ENCODE measurements at regions not wholly inside any gene's neighbourhood (a gene's known extent, or its start where the extent isn't known, plus 50 kb on each side); places are given as distances from the start of the nearest gene placed in this dataset.

DNA sequence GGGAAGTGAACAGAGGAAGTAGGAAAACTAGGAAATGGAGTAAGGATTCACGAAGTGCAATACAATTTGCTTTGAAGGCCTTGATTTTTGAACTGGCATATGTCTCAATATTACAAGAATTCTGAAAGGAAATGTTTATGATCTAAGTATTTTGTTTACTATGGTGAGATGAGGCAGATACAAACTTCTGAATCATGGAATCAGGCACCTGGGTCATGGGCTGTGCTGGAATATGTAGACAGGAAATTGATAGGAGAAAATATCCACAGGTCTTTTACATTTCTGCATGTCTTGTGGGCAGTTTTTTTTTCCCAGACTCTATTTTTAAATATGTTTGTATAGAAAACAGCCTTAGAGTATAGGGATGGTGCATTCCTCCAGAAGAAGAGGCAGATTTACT lies 117.1 kb downstream of the PPP1R3A start:
- TF ChIP-seq SP1 (CRISPR knock-in tag; conservative IDR thresholded peaks at IDR 0.05) (no peak), CREM (CRISPR knock-in tag; IDR thresholded peaks at IDR 0.05) (no peak), FOXP1 (CRISPR knock-in tag; IDR thresholded peaks at IDR 0.05; ENCODE audit: borderline replicate concordance) (no peak), CREB1 (CRISPR knock-in tag; IDR thresholded peaks at IDR 0.05) (no peak)
- TF ChIP-seq, protein P1, sequence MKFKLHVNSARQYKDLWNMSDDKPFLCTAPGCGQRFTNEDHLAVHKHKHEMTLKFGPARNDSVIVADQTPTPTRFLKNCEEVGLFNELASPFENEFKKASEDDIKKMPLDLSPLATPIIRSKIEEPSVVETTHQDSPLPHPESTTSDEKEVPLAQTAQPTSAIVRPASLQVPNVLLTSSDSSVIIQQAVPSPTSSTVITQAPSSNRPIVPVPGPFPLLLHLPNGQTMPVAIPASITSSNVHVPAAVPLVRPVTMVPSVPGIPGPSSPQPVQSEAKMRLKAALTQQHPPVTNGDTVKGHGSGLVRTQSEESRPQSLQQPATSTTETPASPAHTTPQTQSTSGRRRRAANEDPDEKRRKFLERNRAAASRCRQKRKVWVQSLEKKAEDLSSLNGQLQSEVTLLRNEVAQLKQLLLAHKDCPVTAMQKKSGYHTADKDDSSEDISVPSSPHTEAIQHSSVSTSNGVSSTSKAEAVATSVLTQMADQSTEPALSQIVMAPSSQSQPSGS (CRISPR knock-in tag; IDR thresholded peaks at IDR 0.05; ENCODE audit: borderline replicate concordance, low read depth) = no peak
- TF ChIP-seq, protein P2, sequence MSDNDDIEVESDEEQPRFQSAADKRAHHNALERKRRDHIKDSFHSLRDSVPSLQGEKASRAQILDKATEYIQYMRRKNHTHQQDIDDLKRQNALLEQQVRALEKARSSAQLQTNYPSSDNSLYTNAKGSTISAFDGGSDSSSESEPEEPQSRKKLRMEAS (CRISPR knock-in tag; IDR thresholded peaks at IDR 0.05) = no peak
- TF ChIP-seq, protein P3, sequence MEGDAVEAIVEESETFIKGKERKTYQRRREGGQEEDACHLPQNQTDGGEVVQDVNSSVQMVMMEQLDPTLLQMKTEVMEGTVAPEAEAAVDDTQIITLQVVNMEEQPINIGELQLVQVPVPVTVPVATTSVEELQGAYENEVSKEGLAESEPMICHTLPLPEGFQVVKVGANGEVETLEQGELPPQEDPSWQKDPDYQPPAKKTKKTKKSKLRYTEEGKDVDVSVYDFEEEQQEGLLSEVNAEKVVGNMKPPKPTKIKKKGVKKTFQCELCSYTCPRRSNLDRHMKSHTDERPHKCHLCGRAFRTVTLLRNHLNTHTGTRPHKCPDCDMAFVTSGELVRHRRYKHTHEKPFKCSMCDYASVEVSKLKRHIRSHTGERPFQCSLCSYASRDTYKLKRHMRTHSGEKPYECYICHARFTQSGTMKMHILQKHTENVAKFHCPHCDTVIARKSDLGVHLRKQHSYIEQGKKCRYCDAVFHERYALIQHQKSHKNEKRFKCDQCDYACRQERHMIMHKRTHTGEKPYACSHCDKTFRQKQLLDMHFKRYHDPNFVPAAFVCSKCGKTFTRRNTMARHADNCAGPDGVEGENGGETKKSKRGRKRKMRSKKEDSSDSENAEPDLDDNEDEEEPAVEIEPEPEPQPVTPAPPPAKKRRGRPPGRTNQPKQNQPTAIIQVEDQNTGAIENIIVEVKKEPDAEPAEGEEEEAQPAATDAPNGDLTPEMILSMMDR (IDR thresholded peaks at IDR 0.05) = no peak
- TF ChIP-seq, protein P4, sequence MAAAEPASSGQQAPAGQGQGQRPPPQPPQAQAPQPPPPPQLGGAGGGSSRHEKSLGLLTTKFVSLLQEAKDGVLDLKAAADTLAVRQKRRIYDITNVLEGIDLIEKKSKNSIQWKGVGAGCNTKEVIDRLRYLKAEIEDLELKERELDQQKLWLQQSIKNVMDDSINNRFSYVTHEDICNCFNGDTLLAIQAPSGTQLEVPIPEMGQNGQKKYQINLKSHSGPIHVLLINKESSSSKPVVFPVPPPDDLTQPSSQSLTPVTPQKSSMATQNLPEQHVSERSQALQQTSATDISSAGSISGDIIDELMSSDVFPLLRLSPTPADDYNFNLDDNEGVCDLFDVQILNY (CRISPR knock-in tag; IDR thresholded peaks at IDR 0.05) = no peak
- TF ChIP-seq, protein P5, sequence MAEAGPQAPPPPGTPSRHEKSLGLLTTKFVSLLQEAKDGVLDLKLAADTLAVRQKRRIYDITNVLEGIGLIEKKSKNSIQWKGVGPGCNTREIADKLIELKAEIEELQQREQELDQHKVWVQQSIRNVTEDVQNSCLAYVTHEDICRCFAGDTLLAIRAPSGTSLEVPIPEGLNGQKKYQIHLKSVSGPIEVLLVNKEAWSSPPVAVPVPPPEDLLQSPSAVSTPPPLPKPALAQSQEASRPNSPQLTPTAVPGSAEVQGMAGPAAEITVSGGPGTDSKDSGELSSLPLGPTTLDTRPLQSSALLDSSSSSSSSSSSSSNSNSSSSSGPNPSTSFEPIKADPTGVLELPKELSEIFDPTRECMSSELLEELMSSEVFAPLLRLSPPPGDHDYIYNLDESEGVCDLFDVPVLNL (CRISPR knock-in tag; IDR thresholded peaks at IDR 0.05; ENCODE audit: borderline replicate concordance, low read depth) = no peak

Measured in WTC11 (cell line).